SK-N-SH treated with all-trans-retinoic acid at 6 μM for 48 hours (cell line): ENCODE measurements at regions not wholly inside any gene's neighbourhood (a gene's known extent, or its start where the extent isn't known, plus 50 kb on each side); places are given as distances from the start of the nearest gene placed in this dataset.

ENCODE experiments used
- CREB5 ChIP-seq: fragments of 250-450 bp; sonication (Bioruptor Pico); IDR thresholded peaks from 2 replicates; pipeline ENCODE4 v1.5.1; 2020; ENCODE audit warnings: low read depth, mild to moderate bottlenecking, moderate library complexity
- ESRRG ChIP-seq: fragments of 250-450 bp; sonication (Bioruptor Pico); IDR thresholded peaks from 2 replicates; pipeline ENCODE4 v1.6.1; 2021; ENCODE audit warnings: mild to moderate bottlenecking
- PATZ1 ChIP-seq: fragments of 250-450 bp; sonication (Bioruptor Pico); IDR thresholded peaks from 2 replicates; pipeline ENCODE4 v1.8.0; 2020; ENCODE audit warnings: mild to moderate bottlenecking, moderate library complexity, borderline replicate concordance
- ZFP3 ChIP-seq: fragments of 250-450 bp; sonication (Bioruptor Pico); IDR thresholded peaks from 2 replicates; pipeline ENCODE4 v1.5.0; 2020; ENCODE audit warnings: mild to moderate bottlenecking, moderate library complexity
- ZFP30 ChIP-seq: fragments of 450-650 bp; formaldehyde crosslinking; IDR thresholded peaks from 2 replicates; pipeline ENCODE4 v1.5.0; 2022; ENCODE audit warnings: mild to moderate bottlenecking, moderate library complexity
- ZNF70 ChIP-seq: fragments of 450-650 bp; formaldehyde crosslinking; IDR thresholded peaks from 2 replicates; pipeline ENCODE4 v1.5.0; 2020; ENCODE audit warnings: mild to moderate bottlenecking, moderate library complexity
- TF ChIP-seq, protein P1 (sequence below): fragments of 250-450 bp; sonication (Bioruptor Pico); IDR thresholded peaks from 2 replicates; pipeline ENCODE4 v1.5.0; 2020; ENCODE audit warnings: mild to moderate bottlenecking, moderate library complexity

DNA sequence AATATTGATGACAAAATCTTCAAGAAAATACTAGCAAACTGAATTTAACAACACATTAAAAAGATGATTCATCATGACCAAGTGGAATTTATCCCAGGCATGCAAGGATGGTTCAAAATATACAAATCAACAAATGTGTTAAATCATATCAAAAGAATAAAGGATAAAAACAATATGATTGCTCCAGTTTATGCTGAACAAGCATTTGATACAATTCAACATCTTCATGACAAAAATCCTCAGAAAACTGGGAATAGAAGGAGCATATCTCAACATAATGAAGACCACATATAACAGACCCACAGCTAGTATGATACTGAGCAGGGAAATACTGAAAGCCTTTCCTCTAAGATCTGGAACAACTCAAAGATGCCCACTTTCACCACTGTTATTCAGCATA is 352.3 kb downstream of the PYDC2 start:
- TF ChIP-seq PATZ1 (CRISPR knock-in tag) (no peak), ZFP30 (no peak), ESRRG (CRISPR knock-in tag) (no peak), ZNF70 (CRISPR knock-in tag) (no peak), CREB5 (no peak), ZFP3 (no peak)
- TF ChIP-seq, protein P1, sequence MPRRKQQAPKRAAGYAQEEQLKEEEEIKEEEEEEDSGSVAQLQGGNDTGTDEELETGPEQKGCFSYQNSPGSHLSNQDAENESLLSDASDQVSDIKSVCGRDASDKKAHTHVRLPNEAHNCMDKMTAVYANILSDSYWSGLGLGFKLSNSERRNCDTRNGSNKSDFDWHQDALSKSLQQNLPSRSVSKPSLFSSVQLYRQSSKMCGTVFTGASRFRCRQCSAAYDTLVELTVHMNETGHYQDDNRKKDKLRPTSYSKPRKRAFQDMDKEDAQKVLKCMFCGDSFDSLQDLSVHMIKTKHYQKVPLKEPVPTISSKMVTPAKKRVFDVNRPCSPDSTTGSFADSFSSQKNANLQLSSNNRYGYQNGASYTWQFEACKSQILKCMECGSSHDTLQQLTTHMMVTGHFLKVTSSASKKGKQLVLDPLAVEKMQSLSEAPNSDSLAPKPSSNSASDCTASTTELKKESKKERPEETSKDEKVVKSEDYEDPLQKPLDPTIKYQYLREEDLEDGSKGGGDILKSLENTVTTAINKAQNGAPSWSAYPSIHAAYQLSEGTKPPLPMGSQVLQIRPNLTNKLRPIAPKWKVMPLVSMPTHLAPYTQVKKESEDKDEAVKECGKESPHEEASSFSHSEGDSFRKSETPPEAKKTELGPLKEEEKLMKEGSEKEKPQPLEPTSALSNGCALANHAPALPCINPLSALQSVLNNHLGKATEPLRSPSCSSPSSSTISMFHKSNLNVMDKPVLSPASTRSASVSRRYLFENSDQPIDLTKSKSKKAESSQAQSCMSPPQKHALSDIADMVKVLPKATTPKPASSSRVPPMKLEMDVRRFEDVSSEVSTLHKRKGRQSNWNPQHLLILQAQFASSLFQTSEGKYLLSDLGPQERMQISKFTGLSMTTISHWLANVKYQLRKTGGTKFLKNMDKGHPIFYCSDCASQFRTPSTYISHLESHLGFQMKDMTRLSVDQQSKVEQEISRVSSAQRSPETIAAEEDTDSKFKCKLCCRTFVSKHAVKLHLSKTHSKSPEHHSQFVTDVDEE (CRISPR knock-in tag) = no peak
